Natural killer cell treated with Interleukin-12 subunit alpha and Interleukin-12 subunit beta and Interleukin-15 and Interleukin-18, amount 100 ng/mL, for 72 hours (primary cell): ENCODE measurements at regions not wholly inside any gene's neighbourhood (a gene's known extent, or its start where the extent isn't known, plus 50 kb on each side); places are given as distances from the start of the nearest gene placed in this dataset.

Source experiments
- ATAC-seq, 2 donors: fragments of 150-1000 bp; cut with Tn5 transposase in 1 of 2; sonication (Bioruptor Pico), chemical (Tn5 transposase) in 1 of 2; 2 replicates each; pipeline ENCODE4 v1.10.0; 2021
- DNase-seq: peaks from one replicate; pipeline ENCODE4 v3.0.0; 2022; ENCODE audit warnings: low spot score
- H3K27ac Mint-ChIP-seq, 2 donors: 1 replicate in 1 of 2; 2 replicates in 1 of 2; pipeline ENCODE4 v1.8.0; 2022; ENCODE audit warnings: mixed read lengths in 2 of 2, mild to moderate bottlenecking in 1 of 2, moderate library complexity in 1 of 2
- H3K27me3 Mint-ChIP-seq, 2 donors: 1 replicate in 1 of 2; 2 replicates in 1 of 2; pipeline ENCODE4 v1.8.0; 2022; ENCODE audit warnings: mixed read lengths in 2 of 2
- H3K36me3 Mint-ChIP-seq: one replicate; pipeline ENCODE4 v1.8.0; 2022; ENCODE audit warnings: mixed read lengths
- H3K4me1 Mint-ChIP-seq, 2 donors: 1 replicate in 1 of 2; 2 replicates in 1 of 2; pipeline ENCODE4 v1.8.0; 2022; ENCODE audit warnings: low read depth in 2 of 2, mixed read lengths in 2 of 2, mild to moderate bottlenecking in 1 of 2
- H3K4me3 Mint-ChIP-seq: one replicate; pipeline ENCODE4 v1.8.0; 2022; ENCODE audit warnings: mixed read lengths
- H3K9me3 Mint-ChIP-seq: 2 replicates; pipeline ENCODE4 v1.8.0; 2022; ENCODE audit warnings: mixed read lengths

GRCh38 chr4:130422261-130422660 lies 1326.3 kb downstream of the C4orf33 start:
- H3K9me3 Mint-ChIP-seq: peaks cover 12% of the 10 kb centered on the region
- no peaks in the 10 kb centered on the region for H3K27me3 Mint-ChIP-seq
- no peak overlapping the region for H3K27ac Mint-ChIP-seq
- H3K4me3 Mint-ChIP-seq: no peak overlapping the region
- H3K4me1 Mint-ChIP-seq: no peaks in the 10 kb centered on the region
- DNase-seq (no peak), ATAC-seq (no peak)
- no peaks in the 10 kb centered on the region for H3K36me3 Mint-ChIP-seq

- ATAC-seq (no peak), DNase-seq (no peak)
- Mint-ChIP-seq H3K4me1 (no peaks in the 10 kb centered on the region), H3K27me3 (no peaks in the 10 kb centered on the region), H3K4me3 (no peak overlapping the region), H3K27ac (no peak overlapping the region), H3K9me3 (peaks cover 12% of the 10 kb centered on the region), H3K36me3 (no peaks in the 10 kb centered on the region)
These were observed 1328.3 kb downstream of the C4orf33 start for GRCh38 chr4:130424211-130424610.

- DNase-seq (no peak), ATAC-seq (no peak)
- Mint-ChIP-seq H3K27ac (no peak overlapping the region), H3K4me1 (no peaks in the 10 kb centered on the region), H3K36me3 (peaks cover 4% of the 10 kb centered on the region), H3K4me3 (no peak overlapping the region), H3K27me3 (no peaks in the 10 kb centered on the region), H3K9me3 (peaks cover 15% of the 10 kb centered on the region)
These were observed 1336.3 kb downstream of the C4orf33 start for GRCh38 chr4:130432289-130432688.

GRCh38 chr4:130449741-130450140 lies 1353.8 kb downstream of the C4orf33 start:
- H3K4me3 Mint-ChIP-seq: no peak overlapping the region
- no peaks in the 10 kb centered on the region for H3K4me1 Mint-ChIP-seq
- H3K36me3 Mint-ChIP-seq: no peaks in the 10 kb centered on the region
- ATAC-seq: no peak
- DNase-seq: no peak
- H3K27ac Mint-ChIP-seq: no peak overlapping the region
- H3K27me3 Mint-ChIP-seq: no peaks in the 10 kb centered on the region
- peaks cover 14% of the 10 kb centered on the region for H3K9me3 Mint-ChIP-seq

- no peaks in the 10 kb centered on the region for H3K27me3 Mint-ChIP-seq
- no peaks in the 10 kb centered on the region for H3K36me3 Mint-ChIP-seq
- no peaks in the 10 kb centered on the region for H3K4me1 Mint-ChIP-seq
- DNase-seq (no peak), ATAC-seq (no peak)
- no peak overlapping the region for H3K27ac Mint-ChIP-seq
- H3K4me3 Mint-ChIP-seq: no peak overlapping the region
- H3K9me3 Mint-ChIP-seq: peaks cover 9% of the 10 kb centered on the region
These were observed 1372.4 kb downstream of the C4orf33 start for GRCh38 chr4:130468340-130468739.

- no peaks in the 10 kb centered on the region for H3K27me3 Mint-ChIP-seq
- DNase-seq: no peak
- H3K36me3 Mint-ChIP-seq: peaks cover 6% of the 10 kb centered on the region
- H3K9me3 Mint-ChIP-seq: peaks cover 20% of the 10 kb centered on the region
- H3K4me3 Mint-ChIP-seq: no peak overlapping the region
- no peak for ATAC-seq
- H3K27ac Mint-ChIP-seq: no peak overlapping the region
- H3K4me1 Mint-ChIP-seq: no peaks in the 10 kb centered on the region
These were observed 1382.5 kb downstream of the C4orf33 start for GRCh38 chr4:130478406-130478805.

GRCh38 chr4:130479020-130479419 lies 1383.1 kb downstream of the C4orf33 start:
- no peak overlapping the region for H3K27ac Mint-ChIP-seq
- H3K4me3 Mint-ChIP-seq: no peak overlapping the region

GRCh38 chr4:130479674-130480073 lies 1383.7 kb downstream of the C4orf33 start:
- Mint-ChIP-seq H3K4me1 (no peaks in the 10 kb centered on the region), H3K9me3 (peaks cover 24% of the 10 kb centered on the region), H3K27me3 (no peaks in the 10 kb centered on the region), H3K36me3 (peaks cover 6% of the 10 kb centered on the region), H3K4me3 (no peak overlapping the region), H3K27ac (no peak overlapping the region)
- DNase-seq: no peak
- ATAC-seq: no peak

More at GRCh38 chr4:130479020-130479419, 1383.1 kb downstream of the C4orf33 start:
- DNase-seq (no peak), ATAC-seq (no peak)
- Mint-ChIP-seq H3K27me3 (no peaks in the 10 kb centered on the region), H3K4me1 (no peaks in the 10 kb centered on the region), H3K36me3 (peaks cover 6% of the 10 kb centered on the region), H3K9me3 (peaks cover 24% of the 10 kb centered on the region)

GRCh38 chr4:130484826-130485225 lies 1388.9 kb downstream of the C4orf33 start:
- DNase-seq (no peak), ATAC-seq (no peak)
- Mint-ChIP-seq H3K27ac (no peak overlapping the region), H3K27me3 (no peaks in the 10 kb centered on the region), H3K9me3 (peaks cover 24% of the 10 kb centered on the region), H3K36me3 (peaks cover 6% of the 10 kb centered on the region), H3K4me1 (no peaks in the 10 kb centered on the region), H3K4me3 (no peak overlapping the region)

- H3K27me3 Mint-ChIP-seq: no peaks in the 10 kb centered on the region
- H3K9me3 Mint-ChIP-seq: peaks cover 24% of the 10 kb centered on the region
- no peak for ATAC-seq
- no peak overlapping the region for H3K4me3 Mint-ChIP-seq
- H3K36me3 Mint-ChIP-seq: peaks cover 6% of the 10 kb centered on the region
- no peaks in the 10 kb centered on the region for H3K4me1 Mint-ChIP-seq
- H3K27ac Mint-ChIP-seq: no peak overlapping the region
- no peak for DNase-seq
These were observed 1389.4 kb downstream of the C4orf33 start for GRCh38 chr4:130485371-130485770.

GRCh38 chr4:130486186-130486585 lies 1390.2 kb downstream of the C4orf33 start:
- Mint-ChIP-seq H3K4me3 (no peak overlapping the region), H3K27ac (no peak overlapping the region), H3K36me3 (peaks cover 6% of the 10 kb centered on the region), H3K4me1 (no peaks in the 10 kb centered on the region), H3K9me3 (peaks cover 20% of the 10 kb centered on the region), H3K27me3 (no peaks in the 10 kb centered on the region)
- ATAC-seq (no peak), DNase-seq (no peak)

GRCh38 chr4:130486841-130487240 lies 1390.9 kb downstream of the C4orf33 start:
- Mint-ChIP-seq H3K4me1 (no peaks in the 10 kb centered on the region), H3K27ac (no peak overlapping the region), H3K9me3 (peaks cover 27% of the 10 kb centered on the region), H3K4me3 (no peak overlapping the region), H3K36me3 (peaks cover 10% of the 10 kb centered on the region), H3K27me3 (no peaks in the 10 kb centered on the region)
- ATAC-seq: no peak
- DNase-seq: no peak

GRCh38 chr4:130510661-130511060 lies 1414.7 kb downstream of the C4orf33 start:
- ATAC-seq (no peak), DNase-seq (no peak)
- Mint-ChIP-seq H3K27me3 (no peaks in the 10 kb centered on the region), H3K9me3 (peaks cover 13% of the 10 kb centered on the region), H3K4me3 (no peak overlapping the region), H3K4me1 (no peaks in the 10 kb centered on the region), H3K36me3 (peaks cover 12% of the 10 kb centered on the region), H3K27ac (no peak overlapping the region)

GRCh38 chr4:130511776-130512175 lies 1415.8 kb downstream of the C4orf33 start:
- no peak overlapping the region for H3K27ac Mint-ChIP-seq
- ATAC-seq (no peak), DNase-seq (no peak)
- peaks cover 12% of the 10 kb centered on the region for H3K36me3 Mint-ChIP-seq
- no peaks in the 10 kb centered on the region for H3K4me1 Mint-ChIP-seq
- H3K27me3 Mint-ChIP-seq: no peaks in the 10 kb centered on the region
- no peak overlapping the region for H3K4me3 Mint-ChIP-seq
- peaks cover 17% of the 10 kb centered on the region for H3K9me3 Mint-ChIP-seq

- Mint-ChIP-seq H3K9me3 (peaks cover 11% of the 10 kb centered on the region), H3K27me3 (no peaks in the 10 kb centered on the region), H3K36me3 (no peaks in the 10 kb centered on the region), H3K4me3 (no peak overlapping the region), H3K27ac (no peak overlapping the region), H3K4me1 (no peaks in the 10 kb centered on the region)
- no peak for ATAC-seq
- DNase-seq: no peak
These were observed 1428.1 kb downstream of the C4orf33 start for GRCh38 chr4:130524057-130524456.
